GM19438 (cell line): ENCODE measurements at regions not wholly inside any gene's neighbourhood (a gene's known extent, or its start where the extent isn't known, plus 50 kb on each side); places are given as distances from the start of the nearest gene placed in this dataset.
A peak's percentile ranks its signal among the peaks of the same experiment; 100 is the strongest.
"Not testable (repeated sequence)": the region's sequence is repeated elsewhere in the genome, so short reads cannot be mapped to it uniquely, and the experiment has no call there.

ENCODE experiments used
- ATAC-seq: cut with Tn5 transposase; IDR thresholded peaks from one replicate; pipeline ENCODE4 v1.9.1; 2021; ENCODE audit warnings: low read depth; ENCODE audit not compliant: unreplicated experiment

GRCh38 chr2:195538937-195539336 is 118.1 kb upstream of the SLC39A10 start:
- ATAC-seq: no peak

GRCh38 chr2:195537811-195538210 is 119.2 kb upstream of the SLC39A10 start:
- ATAC-seq: no peak

- ATAC-seq: no peak
Observed at GRCh38 chr2:195536906-195537305, 120.1 kb upstream of the SLC39A10 start.

GRCh38 chr2:195535911-195536522 is 121.0 kb upstream of the SLC39A10 start:
- peak; percentile 83 for ATAC-seq

- no peak for ATAC-seq
Observed at GRCh38 chr2:195534971-195535370, 122.1 kb upstream of the SLC39A10 start.

GRCh38 chr2:195533771-195534642 is 123.0 kb upstream of the SLC39A10 start:
- peak; percentile 38 for ATAC-seq

- peak; percentile 39 for ATAC-seq
Observed at GRCh38 chr2:195532628-195533271, 124.3 kb upstream of the SLC39A10 start.

- ATAC-seq: no peak
Observed at GRCh38 chr2:195532255-195532627, 124.8 kb upstream of the SLC39A10 start.

- no peak for ATAC-seq
Observed at GRCh38 chr2:195531754-195532153, 125.3 kb upstream of the SLC39A10 start.

GRCh38 chr2:195523242-195523641 is 133.8 kb upstream of the SLC39A10 start:
- ATAC-seq: not testable (repeated sequence)

GRCh38 chr2:195521589-195521988 is 135.4 kb upstream of the SLC39A10 start:
- ATAC-seq: no peak

GRCh38 chr2:195520671-195521155 is 136.3 kb upstream of the SLC39A10 start:
- ATAC-seq: no peak

- no peak for ATAC-seq
Observed at GRCh38 chr2:195515551-195515950, 141.5 kb upstream of the SLC39A10 start.

- no peak for ATAC-seq
Observed at GRCh38 chr2:195514365-195514764, 142.7 kb upstream of the SLC39A10 start.

- ATAC-seq: no peak
Observed at GRCh38 chr2:195513119-195513518, 143.9 kb upstream of the SLC39A10 start.

GRCh38 chr2:195509551-195509950 is 147.5 kb upstream of the SLC39A10 start:
- no peak for ATAC-seq

- no peak for ATAC-seq
Observed at GRCh38 chr2:195508139-195508455, 148.9 kb upstream of the SLC39A10 start.

GRCh38 chr2:195507447-195508138 is 149.4 kb upstream of the SLC39A10 start:
- no peak for ATAC-seq

- peak; percentile 98 for ATAC-seq
Observed at GRCh38 chr2:195505701-195506100, 151.3 kb upstream of the SLC39A10 start.

GRCh38 chr2:195503208-195503607 is 153.8 kb upstream of the SLC39A10 start:
- no peak for ATAC-seq

- ATAC-seq: no peak
Observed at GRCh38 chr2:195501746-195502145, 155.3 kb upstream of the SLC39A10 start.
